IMR-90 (cell line): ENCODE measurements at regions not wholly inside any gene's neighbourhood (a gene's known extent, or its start where the extent isn't known, plus 50 kb on each side); places are given as distances from the start of the nearest gene placed in this dataset.

Experiments
- ATAC-seq: fragments of 200-7000 bp; cut with Tn5 transposase; 2 replicates; pipeline ENCODE4 v1.9.1; 2020; ENCODE audit warnings: low read depth, mild to moderate bottlenecking, moderate library complexity
- BruUV-seq: library from RNA; stranded (reverse); fragments of 400-500 nt; replicated peaks from 2 replicates; lab custom pipeline; 2021; lab: Mats Ljungman, UMichigan
- CTCF ChIA-PET: fragments of 300-600 bp; formaldehyde crosslinking; extraction: SDS; loops from one replicate; lab custom pipeline; 2021; ENCODE audit warnings: antibody characterized with exemption; lab: Yijun Ruan, JAX
- POLR2A ChIA-PET: fragments of 300-600 bp; sonication (Branson Sonifier 250); formaldehyde crosslinking; loops from one replicate; lab custom pipeline; 2022; ENCODE audit warnings: antibody characterized with exemption; ENCODE audit not compliant: unreplicated experiment; lab: Charles Lee
- DNase-seq: peaks from one replicate; pipeline ENCODE4 v3.0.0; 2013
- H2AFZ ChIP-seq: replicated peaks from 2 replicates; pipeline ENCODE3; 2013; ENCODE audit warnings: low read length, mild to moderate bottlenecking; ENCODE audit not compliant: poor library complexity
- H2AK5ac ChIP-seq: 2 replicates; pipeline ENCODE4 v1.6.1; 2013; ENCODE audit warnings: low read depth, low read length, inconsistent platforms
- H2AK9ac ChIP-seq: replicated peaks from 2 replicates; pipeline ENCODE3; 2013; ENCODE audit warnings: mild to moderate bottlenecking, low read depth, low read length, moderate library complexity; ENCODE audit not compliant: poor library complexity
- H2BK120ac ChIP-seq: 2 replicates; pipeline ENCODE4 v1.6.1; 2013; ENCODE audit warnings: low read depth, low read length, inconsistent platforms
- H2BK15ac ChIP-seq: 3 replicates; pipeline ENCODE4 v1.6.1; 2013; ENCODE audit warnings: low read depth, low read length, inconsistent platforms
- H2BK20ac ChIP-seq: 2 replicates; pipeline ENCODE4 v1.6.1; 2013; ENCODE audit warnings: low read depth, mild to moderate bottlenecking, inconsistent platforms, low read length, moderate library complexity
- H2BK5ac ChIP-seq: 2 replicates; pipeline ENCODE4 v1.6.1; 2013; ENCODE audit warnings: mild to moderate bottlenecking, low read depth, low read length, inconsistent platforms; ENCODE audit not compliant: poor library complexity, severe bottlenecking
- H3K14ac ChIP-seq: replicated peaks from 2 replicates; pipeline ENCODE4 v1.6.1; 2013; ENCODE audit warnings: low read depth, low read length, inconsistent platforms
- H3K18ac ChIP-seq: 2 replicates; pipeline ENCODE4 v1.6.1; 2013; ENCODE audit warnings: low read depth, low read length, control low read depth
- H3K23ac ChIP-seq: 2 replicates; pipeline ENCODE4 v1.6.1; 2013; ENCODE audit warnings: low read depth, low read length, inconsistent platforms
- H3K27ac ChIP-seq: 2 replicates; pipeline ENCODE4 v1.5.1; 2013; ENCODE audit warnings: mild to moderate bottlenecking, control low read depth, low read length; ENCODE audit not compliant: insufficient read depth
- H3K27me3 ChIP-seq: 2 replicates; pipeline ENCODE4 v1.6.1; 2013; ENCODE audit warnings: low read length; ENCODE audit not compliant: control insufficient read depth, insufficient read depth
- H3K36me3 ChIP-seq: 2 replicates; pipeline ENCODE4 v1.6.1; 2013; ENCODE audit warnings: low read length, mixed read lengths; ENCODE audit not compliant: control insufficient read depth, insufficient read depth
- H3K4ac ChIP-seq: 2 replicates; pipeline ENCODE4 v1.6.1; 2013; ENCODE audit warnings: low read depth, low read length, inconsistent platforms
- H3K4me1 ChIP-seq: 2 replicates; pipeline ENCODE4 v1.6.1; 2013; ENCODE audit warnings: low read length, mixed read lengths; ENCODE audit not compliant: control insufficient read depth, insufficient read depth
- H3K4me2 ChIP-seq: 2 replicates; pipeline ENCODE4 v1.6.1; 2013; ENCODE audit warnings: low read depth, mild to moderate bottlenecking, control low read depth, low read length, moderate library complexity
- H3K4me3 ChIP-seq: 2 replicates; pipeline ENCODE4 v1.5.1; 2013; ENCODE audit warnings: low read depth, mild to moderate bottlenecking, control low read depth, low read length, moderate library complexity; ENCODE audit not compliant: insufficient read depth
- H3K56ac ChIP-seq: 2 replicates; pipeline ENCODE4 v1.6.1; 2013; ENCODE audit warnings: low read length, inconsistent platforms; ENCODE audit not compliant: insufficient read depth; ENCODE audit errors: extremely low read depth
- H3K79me1 ChIP-seq, 2 experiments: 2 replicates each; pipeline ENCODE4 v1.6.1; 2013; ENCODE audit warnings: low read length in 2 of 2, inconsistent platforms in 1 of 2, low read depth in 1 of 2
- H3K9ac ChIP-seq: 2 replicates; pipeline ENCODE4 v1.6.1; 2013; ENCODE audit warnings: low read depth, low read length, control low read depth
- H3K9me1 ChIP-seq: 2 replicates; pipeline ENCODE4 v1.6.1; 2013; ENCODE audit warnings: low read length, inconsistent platforms; ENCODE audit not compliant: insufficient read depth
- H3K9me3 ChIP-seq: 2 replicates; pipeline ENCODE4 v1.6.1; 2013; ENCODE audit warnings: low read length; ENCODE audit not compliant: control insufficient read depth, insufficient read depth
- H4K20me1 ChIP-seq: 2 replicates; pipeline ENCODE4 v1.6.1; 2013; ENCODE audit warnings: low read length, inconsistent platforms; ENCODE audit not compliant: insufficient read depth
- H4K5ac ChIP-seq: 2 replicates; pipeline ENCODE4 v1.6.1; 2013; ENCODE audit warnings: mild to moderate bottlenecking, low read depth, low read length, control low read depth
- H4K8ac ChIP-seq, 2 experiments: 2 replicates each; pipeline ENCODE4 v1.6.1; 2013; ENCODE audit warnings: low read depth in 2 of 2, low read length in 2 of 2, control low read depth in 1 of 2, inconsistent platforms in 1 of 2
- H4K91ac ChIP-seq: 2 replicates; pipeline ENCODE4 v1.6.1; 2013; ENCODE audit warnings: low read depth, low read length, inconsistent platforms; ENCODE audit not compliant: insufficient read depth
- BHLHE40 ChIP-seq: fragments of 150-350 bp; IDR thresholded peaks from 2 replicates; pipeline ENCODE4 v1.6.1; 2016; ENCODE audit warnings: mild to moderate bottlenecking, low read depth, low read length
- CEBPB ChIP-seq: IDR thresholded peaks from 2 replicates; pipeline ENCODE4 v1.6.1; 2012; ENCODE audit warnings: low read depth, low read length, improper control_type of control experiment
- CHD1 ChIP-seq: IDR thresholded peaks from 2 replicates; pipeline ENCODE4 v1.6.1; 2012; ENCODE audit warnings: low read depth, low read length, improper control_type of control experiment
- MAFK ChIP-seq: IDR thresholded peaks from 2 replicates; pipeline ENCODE4 v1.6.1; 2012; ENCODE audit warnings: low read depth, low read length, improper control_type of control experiment
- MXI1 ChIP-seq: IDR thresholded peaks from 2 replicates; pipeline ENCODE4 v1.6.1; 2012; ENCODE audit warnings: low read depth, mild to moderate bottlenecking, low read length, moderate library complexity, borderline replicate concordance
- RCOR1 ChIP-seq: IDR thresholded peaks from 2 replicates; pipeline ENCODE4 v1.6.1; 2012; ENCODE audit warnings: mild to moderate bottlenecking, low read length, improper control_type of control experiment; ENCODE audit not compliant: insufficient replicate concordance
- WGBS, 2 experiments: methylation state at CpG; one replicate each; pipeline versions ENCODE4 v1.1.5 to v1.1.7; 2013; ENCODE audit warnings: missing lambda C conversion rate in 2 of 2; ENCODE audit not compliant: insufficient read length in 1 of 2; ENCODE audit errors: extremely low coverage in 2 of 2; 5-methylcytosine and 5-hydroxymethylcytosine counted together
- dilution Hi-C: fragments of 300-500 bp; cut with HindIII; formaldehyde crosslinking; loops from one replicate; pipeline ENCODE4 v1.14.3; 2018; ENCODE audit warnings: low sequenced_read_pairs; ENCODE audit not compliant: unreplicated experiment
- in situ Hi-C: fragments of 300-500 bp; cut with MboI; formaldehyde crosslinking; loops from 3 replicates; pipeline ENCODE4 v1.14.3; 2019; ENCODE audit warnings: low sequenced_read_pairs, inconsistent platforms, mixed read lengths
- intact Hi-C: fragments of 100-400 bp; cut with micrococcal nuclease; formaldehyde crosslinking; loops from 2 replicates; pipeline ENCODE4 v1.10.0; 2022
- TF ChIP-seq, protein P1 (sequence below): fragments of 150-350 bp; IDR thresholded peaks from 2 replicates; pipeline ENCODE4 v1.6.1; 2017; ENCODE audit warnings: mild to moderate bottlenecking, antibody characterized with exemption, low read length, low read depth
- TF ChIP-seq, protein P2 (sequence below): conservative IDR thresholded peaks from 2 replicates; pipeline ENCODE4 v1.5.1; 2012; ENCODE audit warnings: mild to moderate bottlenecking, low read depth, low read length, improper control_type of control experiment

DNA sequence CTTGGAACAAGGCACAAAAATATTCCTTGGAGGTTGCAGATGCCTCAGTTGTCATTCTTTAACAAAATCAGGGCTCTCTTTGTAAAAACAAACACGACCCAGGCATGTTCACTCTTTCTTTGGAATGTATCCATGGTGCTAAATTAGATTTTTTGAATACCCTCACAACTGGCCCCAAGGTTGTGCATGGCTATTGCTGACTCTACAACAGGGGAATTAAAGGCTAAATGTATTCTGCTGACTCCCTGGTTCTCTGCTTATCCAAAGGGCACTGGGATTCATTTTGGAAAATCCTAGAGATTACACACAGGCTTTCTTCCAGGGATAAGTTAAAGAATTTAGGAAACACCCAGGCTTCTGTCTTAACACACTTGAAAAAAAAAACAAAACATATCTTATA lies 332.5 kb downstream of the WDR11 start:
- DNase-seq (no peak), ATAC-seq (no peak)
- no peak overlapping the region for H3K4ac ChIP-seq
- no CpG with 5 or more reads among the region's 1 CpG for WGBS, 2 experiments
- H2AK9ac ChIP-seq, result no peak overlapping the region
- ChIA-PET POLR2A (no interaction called here), CTCF (no interaction called here)
- no peak overlapping the region for H3K56ac ChIP-seq
- H3K23ac ChIP-seq, result no peak overlapping the region
- no peak overlapping the region for H2BK5ac ChIP-seq
- in situ Hi-C loops (no loop called here), dilution Hi-C loops (no loop called here), intact Hi-C loops (no loop called here)
- no peak overlapping the region for H3K14ac ChIP-seq
- no peak overlapping the region for H3K18ac ChIP-seq
- peaks cover 18% of the 10 kb centered on the region for H3K9me3 ChIP-seq
- H2BK120ac ChIP-seq, result no peak overlapping the region
- BruUV-seq, result no TSS peak
- no peak overlapping the region for H2AFZ ChIP-seq
- no peaks in the 10 kb centered on the region for H3K27me3 ChIP-seq
- no peak overlapping the region for H3K9ac ChIP-seq
- no peaks in the 10 kb centered on the region for H3K79me1 ChIP-seq
- no peak overlapping the region for H2AK5ac ChIP-seq
- no peak overlapping the region for H2BK20ac ChIP-seq
- H3K4me1 ChIP-seq, result no peaks in the 10 kb centered on the region
- no peak overlapping the region for H4K8ac ChIP-seq
- no peak overlapping the region for H3K4me2 ChIP-seq
- H3K36me3 ChIP-seq, result no peaks in the 10 kb centered on the region
- H3K4me3 ChIP-seq, result no peak overlapping the region
- no peaks in the 10 kb centered on the region for H3K9me1 ChIP-seq
- no peak overlapping the region for H4K91ac ChIP-seq
- H4K20me1 ChIP-seq, result no peaks in the 10 kb centered on the region
- H3K27ac ChIP-seq, result no peak overlapping the region
- TF ChIP-seq BHLHE40 (no peak), MXI1 (no peak), RCOR1 (no peak), CEBPB (no peak), MAFK (no peak), CHD1 (no peak)
- TF ChIP-seq, protein P1, sequence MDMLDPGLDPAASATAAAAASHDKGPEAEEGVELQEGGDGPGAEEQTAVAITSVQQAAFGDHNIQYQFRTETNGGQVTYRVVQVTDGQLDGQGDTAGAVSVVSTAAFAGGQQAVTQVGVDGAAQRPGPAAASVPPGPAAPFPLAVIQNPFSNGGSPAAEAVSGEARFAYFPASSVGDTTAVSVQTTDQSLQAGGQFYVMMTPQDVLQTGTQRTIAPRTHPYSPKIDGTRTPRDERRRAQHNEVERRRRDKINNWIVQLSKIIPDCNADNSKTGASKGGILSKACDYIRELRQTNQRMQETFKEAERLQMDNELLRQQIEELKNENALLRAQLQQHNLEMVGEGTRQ, result no peak
- TF ChIP-seq, protein P2, sequence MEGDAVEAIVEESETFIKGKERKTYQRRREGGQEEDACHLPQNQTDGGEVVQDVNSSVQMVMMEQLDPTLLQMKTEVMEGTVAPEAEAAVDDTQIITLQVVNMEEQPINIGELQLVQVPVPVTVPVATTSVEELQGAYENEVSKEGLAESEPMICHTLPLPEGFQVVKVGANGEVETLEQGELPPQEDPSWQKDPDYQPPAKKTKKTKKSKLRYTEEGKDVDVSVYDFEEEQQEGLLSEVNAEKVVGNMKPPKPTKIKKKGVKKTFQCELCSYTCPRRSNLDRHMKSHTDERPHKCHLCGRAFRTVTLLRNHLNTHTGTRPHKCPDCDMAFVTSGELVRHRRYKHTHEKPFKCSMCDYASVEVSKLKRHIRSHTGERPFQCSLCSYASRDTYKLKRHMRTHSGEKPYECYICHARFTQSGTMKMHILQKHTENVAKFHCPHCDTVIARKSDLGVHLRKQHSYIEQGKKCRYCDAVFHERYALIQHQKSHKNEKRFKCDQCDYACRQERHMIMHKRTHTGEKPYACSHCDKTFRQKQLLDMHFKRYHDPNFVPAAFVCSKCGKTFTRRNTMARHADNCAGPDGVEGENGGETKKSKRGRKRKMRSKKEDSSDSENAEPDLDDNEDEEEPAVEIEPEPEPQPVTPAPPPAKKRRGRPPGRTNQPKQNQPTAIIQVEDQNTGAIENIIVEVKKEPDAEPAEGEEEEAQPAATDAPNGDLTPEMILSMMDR, result no peak
- no peak overlapping the region for H4K5ac ChIP-seq
- H2BK15ac ChIP-seq, result no peak overlapping the region
